HEK293T (cell line): ENCODE measurements at regions not wholly inside any gene's neighbourhood (a gene's known extent, or its start where the extent isn't known, plus 50 kb on each side); places are given as distances from the start of the nearest gene placed in this dataset.
"Not testable (repeated sequence)": the region's sequence is repeated elsewhere in the genome, so short reads cannot be mapped to it uniquely, and the experiment has no call there.

Experiments used
- CTCF ChIA-PET: fragments of 350-600 bp; formaldehyde crosslinking; extraction: SDS; loops from one replicate; lab custom pipeline; 2021; ENCODE audit warnings: antibody characterized with exemption, inconsistent platforms; lab: Yijun Ruan, JAX
- POLR2A ChIA-PET: fragments of 350-600 bp; formaldehyde crosslinking; extraction: SDS; loops from one replicate; lab custom pipeline; 2020; ENCODE audit warnings: antibody characterized with exemption, inconsistent platforms; lab: Yijun Ruan, JAX
- DNase-seq: peaks from one replicate; pipeline ENCODE4 v3.0.0; 2012; ENCODE audit warnings: mixed read lengths; ENCODE audit errors: extremely low spot score
- ARNT ChIP-seq: fragments of 450-650 bp; IDR thresholded peaks from 2 replicates; pipeline ENCODE4 v1.6.1; 2017; ENCODE audit warnings: mild to moderate bottlenecking
- BHLHE40 ChIP-seq: fragments of 450-650 bp; IDR thresholded peaks from 2 replicates; pipeline ENCODE4 v1.6.1; 2016; ENCODE audit warnings: mild to moderate bottlenecking, moderate library complexity, borderline replicate concordance
- CTBP1 ChIP-seq: fragments of 450-650 bp; IDR thresholded peaks from 2 replicates; pipeline ENCODE4 v1.6.1; 2016; ENCODE audit warnings: borderline replicate concordance
- ELF4 ChIP-seq: fragments of 450-650 bp; IDR thresholded peaks from 2 replicates; pipeline ENCODE4 v1.6.1; 2017; ENCODE audit warnings: antibody characterized with exemption
- FOXA1 ChIP-seq: fragments of 450-650 bp; IDR thresholded peaks from 2 replicates; pipeline ENCODE4 v1.6.1; 2016; ENCODE audit warnings: mild to moderate bottlenecking
- FOXK2 ChIP-seq: fragments of 450-650 bp; IDR thresholded peaks from 2 replicates; pipeline ENCODE4 v1.6.1; 2016; ENCODE audit warnings: mild to moderate bottlenecking
- FOXM1 ChIP-seq: fragments of 450-650 bp; IDR thresholded peaks from 2 replicates; pipeline ENCODE4 v1.6.1; 2017; ENCODE audit warnings: mild to moderate bottlenecking, borderline replicate concordance
- HDGF ChIP-seq: fragments of 450-650 bp; IDR thresholded peaks from 2 replicates; pipeline ENCODE4 v1.6.1; 2017; ENCODE audit warnings: antibody characterized with exemption, borderline replicate concordance
- L3MBTL2 ChIP-seq: fragments of 450-650 bp; conservative IDR thresholded peaks from 2 replicates; pipeline ENCODE4 v1.6.1; 2016; ENCODE audit warnings: mild to moderate bottlenecking
- LEF1 ChIP-seq: fragments of 450-650 bp; IDR thresholded peaks from 2 replicates; pipeline ENCODE4 v1.6.1; 2017; ENCODE audit warnings: mild to moderate bottlenecking, borderline replicate concordance
- NFRKB ChIP-seq: fragments of 450-650 bp; IDR thresholded peaks from 2 replicates; pipeline ENCODE4 v1.6.1; 2016; ENCODE audit warnings: mild to moderate bottlenecking, moderate library complexity
- PKNOX1 ChIP-seq: fragments of 450-650 bp; IDR thresholded peaks from 2 replicates; pipeline ENCODE4 v1.6.1; 2016
- SP1 ChIP-seq: fragments of 450-650 bp; IDR thresholded peaks from 2 replicates; pipeline ENCODE4 v1.6.1; 2017
- SUZ12 ChIP-seq: fragments of 450-650 bp; IDR thresholded peaks from 2 replicates; pipeline ENCODE4 v1.6.1; 2016; ENCODE audit warnings: mild to moderate bottlenecking
- TARDBP ChIP-seq: fragments of 450-650 bp; IDR thresholded peaks from 2 replicates; pipeline ENCODE4 v1.6.1; 2016
- ZNF384 ChIP-seq: fragments of 450-650 bp; IDR thresholded peaks from 2 replicates; pipeline ENCODE4 v1.6.1; 2016

- CTCF ChIA-PET, result no interaction called here
- TF ChIP-seq LEF1 (no peak), PKNOX1 (no peak), ZNF384 (no peak), CTBP1 (no peak), FOXA1 (no peak), NFRKB (no peak)
- DNase-seq, result no peak
- POLR2A ChIA-PET, result no interaction called here
These were observed 82.5 kb upstream of the PITRM1 start for GRCh38 chr10:3255075-3255474.

GRCh38 chr10:3253974-3254373 is 81.4 kb upstream of the PITRM1 start:
- CTCF ChIA-PET, DNase-seq, POLR2A ChIA-PET: not testable (repeated sequence)

- DNase-seq, result no peak
- POLR2A ChIA-PET, result no interaction called here
- CTCF ChIA-PET, result no interaction called here
- TF ChIP-seq ARNT (no peak), FOXM1 (no peak), ELF4 (no peak), TARDBP (no peak), LEF1 (no peak), SP1 (no peak), FOXK2 (no peak), NFRKB (no peak)
These were observed 78.6 kb upstream of the PITRM1 start for GRCh38 chr10:3251172-3251571.

GRCh38 chr10:3249307-3249889 is 76.8 kb upstream of the PITRM1 start:
- DNase-seq, result no peak
- TF ChIP-seq CTBP1 (no peak), FOXA1 (no peak), ZNF384 (no peak), FOXK2 (no peak)
- POLR2A ChIA-PET, result no interaction called here
- CTCF ChIA-PET, result interaction anchor here (1.2 kb wide), 1 partner anchor 52 kb away, joined by 5 read pairs; no protein-coding TSS in a partner anchor

GRCh38 chr10:3248526-3249306 is 76.1 kb upstream of the PITRM1 start:
- CTCF ChIA-PET, result interaction anchor here (1.2 kb wide), 1 partner anchor 51 kb away, joined by 5 read pairs; no protein-coding TSS in a partner anchor
- TF ChIP-seq HDGF, result no peak
- no peak for TF ChIP-seq SUZ12
- no peak for TF ChIP-seq NFRKB
- no peak for TF ChIP-seq FOXK2
- no peak for TF ChIP-seq L3MBTL2
- TF ChIP-seq LEF1, result no peak
- TF ChIP-seq SP1, result no peak
- no peak for TF ChIP-seq PKNOX1
- no peak for TF ChIP-seq FOXA1
- no peak for TF ChIP-seq ELF4
- TF ChIP-seq BHLHE40, result no peak
- TF ChIP-seq CTBP1, result no peak
- no peak for TF ChIP-seq ZNF384
- no peak for TF ChIP-seq ARNT
- no peak for TF ChIP-seq TARDBP
- TF ChIP-seq FOXM1, result no peak
- POLR2A ChIA-PET, result no interaction called here
- DNase-seq, result no peak

GRCh38 chr10:3245395-3245794 is 72.8 kb upstream of the PITRM1 start:
- POLR2A ChIA-PET, result no interaction called here
- no peak for TF ChIP-seq TARDBP
- no peak for TF ChIP-seq HDGF
- no peak for TF ChIP-seq PKNOX1
- no peak for TF ChIP-seq FOXA1
- no peak for TF ChIP-seq NFRKB
- no peak for TF ChIP-seq LEF1
- no peak for TF ChIP-seq FOXM1
- TF ChIP-seq FOXK2, result no peak
- TF ChIP-seq SP1, result no peak
- no peak for TF ChIP-seq ARNT
- TF ChIP-seq L3MBTL2, result no peak
- no peak for TF ChIP-seq SUZ12
- no peak for TF ChIP-seq CTBP1
- TF ChIP-seq ELF4, result no peak
- TF ChIP-seq BHLHE40, result no peak
- TF ChIP-seq ZNF384, result no peak
- CTCF ChIA-PET, result no interaction called here
- DNase-seq, result no peak
